HEK293 (cell line): ENCODE measurements at regions not wholly inside any gene's neighbourhood (a gene's known extent, or its start where the extent isn't known, plus 50 kb on each side); places are given as distances from the start of the nearest gene placed in this dataset.

Source experiments
- CTCF ChIA-PET: fragments of 350-600 bp; formaldehyde crosslinking; extraction: SDS; loops from one replicate; lab custom pipeline; 2021; ENCODE audit warnings: antibody characterized with exemption; lab: Yijun Ruan, JAX
- POLR2A ChIA-PET: fragments of 300-600 bp; formaldehyde crosslinking; extraction: SDS; loops from one replicate; lab custom pipeline; 2020; ENCODE audit warnings: antibody characterized with exemption, inconsistent platforms; lab: Yijun Ruan, JAX
- H3K27ac ChIP-seq: fragments of 200-500 bp; sonication (Bioruptor generic); 2 replicates; pipeline ENCODE4 v1.5.1; 2014; ENCODE audit warnings: low read depth, low read length, control low read depth, inconsistent platforms; ENCODE audit errors: extremely low read depth
- H3K36me3 ChIP-seq, 2 experiments: fragments of 200-500 bp in 1 of 2; sonication (Bioruptor generic) in 1 of 2; 1 replicate in 1 of 2; 2 replicates in 1 of 2; pipeline ENCODE4 v1.5.1; 2014 to 2017; ENCODE audit warnings: inconsistent platforms in 2 of 2, low read length in 2 of 2; ENCODE audit not compliant: control insufficient read depth in 2 of 2, insufficient read depth in 1 of 2
- H3K4me1 ChIP-seq: fragments of 200-500 bp; sonication (Bioruptor generic); 2 replicates; pipeline ENCODE4 v1.5.1; 2014; ENCODE audit warnings: mild to moderate bottlenecking, low read length, inconsistent platforms; ENCODE audit not compliant: control insufficient read depth, insufficient read depth
- H3K4me3 ChIP-seq: 2 replicates; pipeline ENCODE4 v1.5.1; 2011; ENCODE audit warnings: low read depth, mild to moderate bottlenecking, control low read depth, low read length, moderate library complexity
- H3K9me3 ChIP-seq: fragments of 200-500 bp; sonication (Bioruptor generic); 2 replicates; pipeline ENCODE4 v1.5.1; 2014; ENCODE audit warnings: low read depth, low read length, inconsistent platforms; ENCODE audit not compliant: control insufficient read depth, insufficient read depth
- FEZF1 ChIP-seq: fragments of 450-650 bp; formaldehyde crosslinking; IDR thresholded peaks from 2 replicates; pipeline ENCODE4 v1.5.1; 2016; ENCODE audit warnings: missing biosample characterization, missing genetic modification characterization
- GFI1B ChIP-seq: fragments of 450-650 bp; formaldehyde crosslinking; IDR thresholded peaks from 2 replicates; pipeline ENCODE4 v1.5.1; 2016; ENCODE audit warnings: missing biosample characterization, missing genetic modification characterization
- HOXD13 ChIP-seq: sonication (generic); formaldehyde crosslinking; IDR thresholded peaks from 2 replicates; pipeline ENCODE4 v1.8.0; 2022; ENCODE audit warnings: missing genetic modification reagents, borderline replicate concordance
- KLF10 ChIP-seq: fragments of 450-650 bp; IDR thresholded peaks from 2 replicates; pipeline ENCODE4 v1.5.1; 2018; ENCODE audit warnings: missing biosample characterization, mild to moderate bottlenecking, missing genetic modification characterization
- SALL2 ChIP-seq: fragments of 450-650 bp; formaldehyde crosslinking; IDR thresholded peaks from 2 replicates; pipeline ENCODE4 v1.5.0; 2017; ENCODE audit warnings: missing biosample characterization, mild to moderate bottlenecking, missing genetic modification characterization, borderline replicate concordance
- SP7 ChIP-seq: fragments of 450-650 bp; formaldehyde crosslinking; IDR thresholded peaks from 2 replicates; pipeline ENCODE4 v1.5.1; 2016; ENCODE audit warnings: missing biosample characterization, missing genetic modification characterization
- ZBTB7A ChIP-seq: fragments of 450-650 bp; formaldehyde crosslinking; IDR thresholded peaks from 2 replicates; pipeline ENCODE4 v1.5.1; 2016; ENCODE audit warnings: low read depth, missing biosample characterization, missing genetic modification characterization
- ZFP69B ChIP-seq: fragments of 450-650 bp; formaldehyde crosslinking; IDR thresholded peaks from 2 replicates; pipeline ENCODE4 v1.5.1; 2016; ENCODE audit warnings: missing biosample characterization, missing genetic modification characterization
- ZNF146 ChIP-seq: fragments of 450-650 bp; formaldehyde crosslinking; IDR thresholded peaks from 2 replicates; pipeline ENCODE4 v1.5.1; 2016; ENCODE audit warnings: missing biosample characterization, missing genetic modification characterization
- ZNF274 ChIP-seq, 2 experiments: fragments of 200-500 bp in 1 of 2; fragments of 450-650 bp in 1 of 2; sonication (Bioruptor generic) in 1 of 2; formaldehyde crosslinking in 1 of 2; IDR thresholded peaks; 2 replicates each; pipeline versions ENCODE4 v1.5.1 to v1.6.1; 2014 to 2016; ENCODE audit warnings: borderline replicate concordance in 1 of 2, inconsistent platforms in 1 of 2, low read length in 1 of 2, missing biosample characterization in 1 of 2, missing genetic modification characterization in 1 of 2
- ZNF350 ChIP-seq: fragments of 450-650 bp; formaldehyde crosslinking; IDR thresholded peaks from 2 replicates; pipeline ENCODE4 v1.5.0; 2017; ENCODE audit warnings: missing biosample characterization, mild to moderate bottlenecking, missing genetic modification characterization
- ZNF426 ChIP-seq: fragments of 450-650 bp; formaldehyde crosslinking; IDR thresholded peaks from 2 replicates; pipeline ENCODE4 v1.5.1; 2017; ENCODE audit warnings: missing biosample characterization, missing genetic modification characterization, mild to moderate bottlenecking, inconsistent platforms, moderate library complexity
- ZNF548 ChIP-seq: fragments of 450-650 bp; formaldehyde crosslinking; IDR thresholded peaks from 2 replicates; pipeline ENCODE4 v1.5.1; 2016; ENCODE audit warnings: missing biosample characterization, missing genetic modification characterization
- ZNF560 ChIP-seq: fragments of 450-650 bp; formaldehyde crosslinking; IDR thresholded peaks from 2 replicates; pipeline ENCODE4 v1.5.1; 2017; ENCODE audit warnings: missing biosample characterization, missing genetic modification characterization, borderline replicate concordance
- ZNF626 ChIP-seq: fragments of 450-650 bp; sonication (Bioruptor Pico); formaldehyde crosslinking; IDR thresholded peaks from 2 replicates; pipeline ENCODE4 v1.5.1; 2018; ENCODE audit warnings: missing biosample characterization, missing genetic modification characterization, inconsistent platforms
- ZNF776 ChIP-seq: fragments of 450-650 bp; formaldehyde crosslinking; IDR thresholded peaks from 2 replicates; pipeline ENCODE4 v1.5.0; 2017; ENCODE audit warnings: missing biosample characterization, missing genetic modification characterization, borderline replicate concordance
- ZNF837 ChIP-seq: fragments of 450-650 bp; formaldehyde crosslinking; IDR thresholded peaks from 2 replicates; pipeline ENCODE4 v1.5.1; 2016; ENCODE audit warnings: missing biosample characterization, missing genetic modification characterization
- TF ChIP-seq, protein P1 (sequence below): fragments of 450-650 bp; formaldehyde crosslinking; IDR thresholded peaks from 2 replicates; pipeline ENCODE4 v1.5.1; 2016; ENCODE audit warnings: missing biosample characterization, missing genetic modification characterization, low read depth
- TF ChIP-seq, protein P2 (sequence below): fragments of 450-650 bp; formaldehyde crosslinking; IDR thresholded peaks from 2 replicates; pipeline ENCODE4 v1.5.1; 2016; ENCODE audit warnings: missing biosample characterization, missing genetic modification characterization
- TF ChIP-seq, protein P3 (sequence below): fragments of 450-650 bp; formaldehyde crosslinking; IDR thresholded peaks from 2 replicates; pipeline ENCODE4 v1.5.1; 2017; ENCODE audit warnings: missing biosample characterization, missing genetic modification characterization
- TF ChIP-seq, protein P4 (sequence below): fragments of 450-650 bp; formaldehyde crosslinking; IDR thresholded peaks from 2 replicates; pipeline ENCODE4 v1.5.1; 2016; ENCODE audit warnings: missing biosample characterization, missing genetic modification characterization
- TF ChIP-seq, protein P5 (sequence below): fragments of 450-650 bp; formaldehyde crosslinking; IDR thresholded peaks from 2 replicates; pipeline ENCODE4 v1.5.1; 2017; ENCODE audit warnings: missing biosample characterization, missing genetic modification characterization

DNA sequence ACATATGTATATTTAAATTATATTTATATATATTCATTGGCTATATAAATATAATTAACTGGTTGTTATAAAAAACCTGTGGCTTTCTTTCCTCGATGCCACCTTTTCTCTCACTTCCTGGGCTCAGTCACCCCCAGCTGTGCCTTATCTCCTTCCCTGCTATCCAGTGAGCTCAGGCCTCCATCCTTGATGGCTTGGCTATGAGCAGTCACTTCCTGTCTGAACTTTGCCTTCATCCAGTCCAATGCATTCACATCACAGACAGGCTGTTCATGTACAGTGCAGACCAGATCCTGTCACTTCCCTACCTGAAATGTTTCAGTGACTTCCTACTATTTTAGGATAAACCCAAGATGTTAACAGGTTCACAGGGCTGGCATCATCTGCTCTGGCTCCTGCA is 115.3 kb upstream of the PRB2 start (continued):
- TF ChIP-seq FEZF1 (tag by site-specific recombination) (no peak), HOXD13 (CRISPR knock-in tag) (no peak), SALL2 (no peak), ZNF274 (IDR thresholded peaks at IDR 0.05; ENCODE audit: low read length) (no peak), ZNF274 (tag by site-specific recombination; IDR thresholded peaks at IDR 0.05; ENCODE audit: borderline replicate concordance) (no peak), ZNF560 (tag by site-specific recombination) (no peak), ZFP69B (tag by site-specific recombination) (no peak)
- TF ChIP-seq, protein P1, sequence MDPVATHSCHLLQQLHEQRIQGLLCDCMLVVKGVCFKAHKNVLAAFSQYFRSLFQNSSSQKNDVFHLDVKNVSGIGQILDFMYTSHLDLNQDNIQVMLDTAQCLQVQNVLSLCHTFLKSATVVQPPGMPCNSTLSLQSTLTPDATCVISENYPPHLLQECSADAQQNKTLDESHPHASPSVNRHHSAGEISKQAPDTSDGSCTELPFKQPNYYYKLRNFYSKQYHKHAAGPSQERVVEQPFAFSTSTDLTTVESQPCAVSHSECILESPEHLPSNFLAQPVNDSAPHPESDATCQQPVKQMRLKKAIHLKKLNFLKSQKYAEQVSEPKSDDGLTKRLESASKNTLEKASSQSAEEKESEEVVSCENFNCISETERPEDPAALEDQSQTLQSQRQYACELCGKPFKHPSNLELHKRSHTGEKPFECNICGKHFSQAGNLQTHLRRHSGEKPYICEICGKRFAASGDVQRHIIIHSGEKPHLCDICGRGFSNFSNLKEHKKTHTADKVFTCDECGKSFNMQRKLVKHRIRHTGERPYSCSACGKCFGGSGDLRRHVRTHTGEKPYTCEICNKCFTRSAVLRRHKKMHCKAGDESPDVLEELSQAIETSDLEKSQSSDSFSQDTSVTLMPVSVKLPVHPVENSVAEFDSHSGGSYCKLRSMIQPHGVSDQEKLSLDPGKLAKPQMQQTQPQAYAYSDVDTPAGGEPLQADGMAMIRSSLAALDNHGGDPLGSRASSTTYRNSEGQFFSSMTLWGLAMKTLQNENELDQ = no peak
- TF ChIP-seq, all 188 proteins: peak for 0

DNA sequence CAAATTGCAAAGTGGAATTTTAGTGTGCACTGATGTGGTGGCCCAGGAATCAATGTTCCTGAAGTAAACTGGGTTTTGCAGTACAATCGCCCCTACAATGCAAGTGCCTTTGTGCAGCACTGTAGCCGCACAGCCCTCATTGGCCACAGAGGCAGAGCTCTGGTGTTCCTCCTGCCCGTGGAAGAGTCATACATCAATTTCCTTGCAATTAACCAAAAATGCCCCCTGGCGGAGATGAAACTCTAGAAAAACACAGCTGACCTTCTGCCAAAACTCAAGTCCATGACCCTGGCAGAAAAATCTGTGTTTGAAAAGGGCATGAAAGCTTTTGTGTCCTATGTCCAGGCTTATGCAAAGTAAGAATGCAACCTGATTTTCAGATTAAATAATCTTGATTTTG is 117.9 kb upstream of the PRB2 start:
- Histone ChIP-seq H3K9me3 (no peaks in the 10 kb centered on the region), H3K4me3 (no peak overlapping the region), H3K4me1 (no peaks in the 10 kb centered on the region), H3K36me3 (no peaks in the 10 kb centered on the region), H3K27ac (no peak overlapping the region)
- CTCF ChIA-PET = interaction anchor here (0.7 to 1.1 kb wide), 2 partner anchors 28 to 177 kb away, joined by 3 to 4 read pairs; no protein-coding TSS in a partner anchor
- TF ChIP-seq, protein P2, sequence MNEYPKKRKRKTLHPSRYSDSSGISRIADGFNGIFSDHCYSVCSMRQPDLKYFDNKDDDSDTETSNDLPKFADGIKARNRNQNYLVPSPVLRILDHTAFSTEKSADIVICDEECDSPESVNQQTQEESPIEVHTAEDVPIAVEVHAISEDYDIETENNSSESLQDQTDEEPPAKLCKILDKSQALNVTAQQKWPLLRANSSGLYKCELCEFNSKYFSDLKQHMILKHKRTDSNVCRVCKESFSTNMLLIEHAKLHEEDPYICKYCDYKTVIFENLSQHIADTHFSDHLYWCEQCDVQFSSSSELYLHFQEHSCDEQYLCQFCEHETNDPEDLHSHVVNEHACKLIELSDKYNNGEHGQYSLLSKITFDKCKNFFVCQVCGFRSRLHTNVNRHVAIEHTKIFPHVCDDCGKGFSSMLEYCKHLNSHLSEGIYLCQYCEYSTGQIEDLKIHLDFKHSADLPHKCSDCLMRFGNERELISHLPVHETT (tag by site-specific recombination) = no peak
- TF ChIP-seq ZNF350 (tag by site-specific recombination) = no peak
- TF ChIP-seq, protein P3, sequence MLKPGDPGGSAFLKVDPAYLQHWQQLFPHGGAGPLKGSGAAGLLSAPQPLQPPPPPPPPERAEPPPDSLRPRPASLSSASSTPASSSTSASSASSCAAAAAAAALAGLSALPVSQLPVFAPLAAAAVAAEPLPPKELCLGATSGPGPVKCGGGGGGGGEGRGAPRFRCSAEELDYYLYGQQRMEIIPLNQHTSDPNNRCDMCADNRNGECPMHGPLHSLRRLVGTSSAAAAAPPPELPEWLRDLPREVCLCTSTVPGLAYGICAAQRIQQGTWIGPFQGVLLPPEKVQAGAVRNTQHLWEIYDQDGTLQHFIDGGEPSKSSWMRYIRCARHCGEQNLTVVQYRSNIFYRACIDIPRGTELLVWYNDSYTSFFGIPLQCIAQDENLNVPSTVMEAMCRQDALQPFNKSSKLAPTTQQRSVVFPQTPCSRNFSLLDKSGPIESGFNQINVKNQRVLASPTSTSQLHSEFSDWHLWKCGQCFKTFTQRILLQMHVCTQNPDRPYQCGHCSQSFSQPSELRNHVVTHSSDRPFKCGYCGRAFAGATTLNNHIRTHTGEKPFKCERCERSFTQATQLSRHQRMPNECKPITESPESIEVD (tag by site-specific recombination) = no peak
- no peak for TF ChIP-seq ZBTB7A
- TF ChIP-seq ZNF146 (tag by site-specific recombination) = no peak
- POLR2A ChIA-PET = no interaction called here

DNA sequence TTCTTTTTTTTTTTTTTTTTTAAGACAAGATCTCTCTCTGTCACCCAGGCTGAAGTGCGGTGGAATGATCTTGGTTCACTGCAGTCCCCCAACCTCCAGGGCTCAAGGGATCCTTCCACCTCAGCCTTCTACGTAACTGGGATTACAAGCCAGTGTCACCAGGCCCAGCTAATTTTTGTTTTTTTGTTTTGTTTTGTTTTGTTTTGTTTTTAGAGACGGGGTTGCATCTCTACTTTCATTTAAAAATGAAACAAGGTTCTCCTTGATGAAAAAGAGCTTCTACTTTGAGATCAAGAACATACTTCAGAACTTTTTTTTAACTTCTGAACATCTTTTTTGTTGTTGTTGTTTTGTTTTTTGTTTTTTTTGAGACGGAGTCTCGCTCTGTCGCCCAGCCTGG is 121.7 kb upstream of the PRB2 start:
- ChIA-PET POLR2A (no interaction called here), CTCF (interaction anchor here (0.7 to 1.6 kb wide), 2 partner anchors 10 to 1399 kb away, joined by 3 to 7 read pairs; no protein-coding TSS in a partner anchor)
- H3K4me3 ChIP-seq = no peak overlapping the region
- no peaks in the 10 kb centered on the region for H3K36me3 ChIP-seq
- no peaks in the 10 kb centered on the region for H3K9me3 ChIP-seq
- no peaks in the 10 kb centered on the region for H3K4me1 ChIP-seq
- TF ChIP-seq GFI1B (tag by site-specific recombination) = no peak
- TF ChIP-seq ZNF776 (tag by site-specific recombination) = no peak
- TF ChIP-seq ZNF426 (tag by site-specific recombination) = no peak
- no peak for TF ChIP-seq KLF10 (tag by site-specific recombination)
- TF ChIP-seq, protein P4, sequence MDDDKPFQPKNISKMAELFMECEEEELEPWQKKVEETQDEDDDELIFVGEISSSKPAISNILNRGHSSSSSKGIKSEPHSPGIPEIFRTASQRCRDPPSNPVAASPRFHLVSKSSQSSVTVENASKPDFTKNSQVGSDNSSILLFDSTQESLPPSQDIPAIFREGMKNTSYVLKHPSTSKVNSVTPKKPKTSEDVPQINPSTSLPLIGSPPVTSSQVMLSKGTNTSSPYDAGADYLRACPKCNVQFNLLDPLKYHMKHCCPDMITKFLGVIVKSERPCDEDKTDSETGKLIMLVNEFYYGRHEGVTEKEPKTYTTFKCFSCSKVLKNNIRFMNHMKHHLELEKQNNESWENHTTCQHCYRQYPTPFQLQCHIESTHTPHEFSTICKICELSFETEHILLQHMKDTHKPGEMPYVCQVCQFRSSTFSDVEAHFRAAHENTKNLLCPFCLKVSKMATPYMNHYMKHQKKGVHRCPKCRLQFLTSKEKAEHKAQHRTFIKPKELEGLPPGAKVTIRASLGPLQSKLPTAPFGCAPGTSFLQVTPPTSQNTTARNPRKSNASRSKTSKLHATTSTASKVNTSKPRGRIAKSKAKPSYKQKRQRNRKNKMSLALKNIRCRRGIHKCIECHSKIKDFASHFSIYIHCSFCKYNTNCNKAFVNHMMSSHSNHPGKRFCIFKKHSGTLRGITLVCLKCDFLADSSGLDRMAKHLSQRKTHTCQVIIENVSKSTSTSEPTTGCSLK (tag by site-specific recombination) = no peak
- no peak for TF ChIP-seq ZNF548
- no peak for TF ChIP-seq ZNF626
- TF ChIP-seq, protein P5, sequence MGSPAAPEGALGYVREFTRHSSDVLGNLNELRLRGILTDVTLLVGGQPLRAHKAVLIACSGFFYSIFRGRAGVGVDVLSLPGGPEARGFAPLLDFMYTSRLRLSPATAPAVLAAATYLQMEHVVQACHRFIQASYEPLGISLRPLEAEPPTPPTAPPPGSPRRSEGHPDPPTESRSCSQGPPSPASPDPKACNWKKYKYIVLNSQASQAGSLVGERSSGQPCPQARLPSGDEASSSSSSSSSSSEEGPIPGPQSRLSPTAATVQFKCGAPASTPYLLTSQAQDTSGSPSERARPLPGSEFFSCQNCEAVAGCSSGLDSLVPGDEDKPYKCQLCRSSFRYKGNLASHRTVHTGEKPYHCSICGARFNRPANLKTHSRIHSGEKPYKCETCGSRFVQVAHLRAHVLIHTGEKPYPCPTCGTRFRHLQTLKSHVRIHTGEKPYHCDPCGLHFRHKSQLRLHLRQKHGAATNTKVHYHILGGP (tag by site-specific recombination) = no peak
- TF ChIP-seq SP7 (tag by site-specific recombination) = no peak
- no peak for TF ChIP-seq ZNF837 (tag by site-specific recombination)
- TF ChIP-seq ZBTB7A = no peak
- TF ChIP-seq, protein P3 (tag by site-specific recombination) = no peak
- TF ChIP-seq, all 188 proteins: peak for 0
- no peak overlapping the region for H3K27ac ChIP-seq
